IgD-negative memory B cell (primary cell): ENCODE measurements at regions not wholly inside any gene's neighbourhood (a gene's known extent, or its start where the extent isn't known, plus 50 kb on each side); places are given as distances from the start of the nearest gene placed in this dataset.
"Not testable (repeated sequence)": the region's sequence is repeated elsewhere in the genome, so short reads cannot be mapped to it uniquely, and the experiment has no call there.

ENCODE experiments used
- H3K27ac Mint-ChIP-seq, 3 donors: one replicate each; pipeline ENCODE4 v1.8.0; 2020 to 2022; ENCODE audit warnings: mild to moderate bottlenecking in 3 of 3, mixed read lengths in 3 of 3, moderate library complexity in 1 of 3
- H3K27me3 Mint-ChIP-seq: one replicate; pipeline ENCODE4 v1.8.0; 2021; ENCODE audit warnings: mixed read lengths
- H3K36me3 Mint-ChIP-seq: one replicate; pipeline ENCODE4 v1.8.0; 2020; ENCODE audit warnings: mild to moderate bottlenecking, mixed read lengths
- H3K4me1 Mint-ChIP-seq, 3 donors: one replicate each; pipeline ENCODE4 v1.8.0; 2020 to 2022; ENCODE audit warnings: mixed read lengths in 3 of 3, mild to moderate bottlenecking in 1 of 3
- H3K4me3 Mint-ChIP-seq, 4 donors: one replicate each; pipeline ENCODE4 v1.8.0; 2020 to 2022; ENCODE audit warnings: mild to moderate bottlenecking in 4 of 4, mixed read lengths in 4 of 4, moderate library complexity in 3 of 4
- H3K9me3 Mint-ChIP-seq, 3 donors: one replicate each; pipeline ENCODE4 v1.8.0; 2020 to 2021; ENCODE audit warnings: mixed read lengths in 3 of 3, mild to moderate bottlenecking in 1 of 3

- Mint-ChIP-seq H3K4me3 (no peak overlapping the region), H3K9me3 (peaks cover 6 to 9% (median 7%) of the 10 kb centered on the region in 3 donors), H3K36me3 (peaks cover 3% of the 10 kb centered on the region), H3K27ac (no peak overlapping the region), H3K27me3 (peaks cover 1% of the 10 kb centered on the region), H3K4me1 (no peaks in the 10 kb centered on the region)
Measured at GRCh38 chr14:43014338-43014737, 1407.7 kb downstream of the LRFN5 start.

DNA sequence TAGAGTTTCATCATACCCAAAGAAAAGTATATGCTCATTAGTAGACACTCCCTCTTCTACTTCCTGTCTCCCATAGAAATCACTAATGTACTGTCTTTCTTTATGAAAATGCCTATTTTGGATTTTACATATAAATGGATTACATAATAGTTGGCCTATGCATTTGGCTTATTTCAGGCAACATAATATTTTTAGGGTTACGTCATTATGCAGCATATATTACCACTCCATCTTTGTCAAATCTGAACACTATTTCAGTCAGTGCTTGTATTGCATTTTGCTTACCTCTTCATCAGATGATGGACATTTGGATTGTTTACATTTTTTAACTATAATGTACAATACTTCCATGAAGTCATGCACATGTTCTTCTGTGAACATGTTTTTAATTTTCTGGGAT is 1406.1 kb downstream of the LRFN5 start:
- H3K4me3 Mint-ChIP-seq = no peak overlapping the region
- H3K9me3 Mint-ChIP-seq = peaks cover 11 to 12% (median 11%) of the 10 kb centered on the region in 3 donors
- H3K36me3 Mint-ChIP-seq = peaks cover 2% of the 10 kb centered on the region

DNA sequence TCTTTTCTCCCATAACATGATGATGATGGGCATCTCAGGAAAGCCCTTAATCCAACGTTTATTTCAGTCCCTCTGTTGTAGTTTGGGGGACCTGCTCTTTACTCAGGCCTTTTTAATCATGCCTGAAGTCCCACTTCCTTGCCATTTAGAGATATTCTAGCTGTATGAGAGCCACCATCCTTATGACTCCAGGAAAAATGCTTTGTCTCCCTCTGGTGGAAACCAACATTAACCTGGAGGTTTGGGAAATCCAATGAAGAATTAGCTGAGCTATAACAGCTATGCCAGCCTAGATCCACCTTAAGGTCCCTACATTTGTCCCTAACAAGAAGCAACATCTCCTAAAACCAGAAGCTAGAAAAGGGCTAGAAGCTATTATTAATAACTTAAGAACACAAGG is 1399.1 kb downstream of the LRFN5 start:
- peaks cover 2% of the 10 kb centered on the region for H3K36me3 Mint-ChIP-seq
- no peak overlapping the region for H3K27ac Mint-ChIP-seq
- H3K4me1 Mint-ChIP-seq = no peaks in the 10 kb centered on the region
- no peaks in the 10 kb centered on the region for H3K27me3 Mint-ChIP-seq
- peak overlapping the region in 1 of 4 donors; percentile 39 for H3K4me3 Mint-ChIP-seq
- H3K9me3 Mint-ChIP-seq = peaks cover 10 to 42% (median 15%) of the 10 kb centered on the region in 3 donors

More for the DNA sequence above, 1406.1 kb downstream of the LRFN5 start:
- H3K4me1 Mint-ChIP-seq = no peaks in the 10 kb centered on the region
- H3K27ac Mint-ChIP-seq = no peak overlapping the region
- H3K27me3 Mint-ChIP-seq = peaks cover 1% of the 10 kb centered on the region

DNA sequence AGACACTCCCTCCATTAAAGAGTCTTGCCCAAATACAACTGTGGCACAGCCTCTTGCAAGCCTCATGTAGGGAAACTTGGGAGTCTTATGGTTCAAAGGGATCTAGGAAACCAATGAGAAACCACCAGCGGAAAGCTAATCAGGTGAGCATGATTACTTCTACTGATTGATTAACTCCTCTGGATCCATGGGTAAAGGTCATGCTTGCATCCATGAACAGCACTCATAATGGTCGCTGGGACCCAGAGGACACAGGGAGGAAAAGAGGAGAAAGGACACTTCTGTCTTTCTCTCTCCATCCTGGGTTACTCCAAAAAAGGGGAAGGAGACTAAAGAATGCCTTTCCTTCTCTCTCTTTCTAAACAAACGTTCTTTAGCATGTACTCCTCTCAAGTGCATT is 1397.2 kb downstream of the LRFN5 start:
- Mint-ChIP-seq H3K27me3 (no peaks in the 10 kb centered on the region), H3K4me1 (no peaks in the 10 kb centered on the region), H3K27ac (peak overlapping the region in 1 of 3 donors; percentile 23), H3K4me3 (no peak overlapping the region), H3K36me3 (no peaks in the 10 kb centered on the region), H3K9me3 (peaks cover 10 to 39% (median 13%) of the 10 kb centered on the region in 3 donors)

DNA sequence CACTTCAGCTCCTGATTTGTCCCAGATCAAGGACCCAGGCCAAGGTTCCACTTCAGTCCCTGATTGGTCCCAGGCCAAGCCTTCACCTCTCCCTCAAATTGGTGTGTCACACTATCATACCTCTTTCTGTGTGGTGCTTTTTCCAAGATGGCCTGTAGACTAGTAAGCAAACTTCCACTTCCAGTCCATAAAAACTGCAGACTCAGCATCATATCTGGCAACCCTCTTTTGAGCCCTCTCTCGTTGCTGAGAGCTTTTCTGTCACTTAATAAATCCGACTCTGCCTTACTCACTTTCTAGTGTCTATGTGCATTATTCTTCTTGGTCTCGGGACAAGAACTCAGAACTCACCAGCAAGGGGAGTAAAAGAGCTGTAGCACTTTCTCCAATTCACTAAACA is 1395.1 kb downstream of the LRFN5 start:
- Mint-ChIP-seq H3K4me1 (no peaks in the 10 kb centered on the region), H3K4me3 (no peak overlapping the region), H3K27ac (no peak overlapping the region), H3K36me3 (no peaks in the 10 kb centered on the region), H3K9me3 (peaks cover 8 to 38% (median 13%) of the 10 kb centered on the region in 3 donors), H3K27me3 (no peaks in the 10 kb centered on the region)

- H3K36me3 Mint-ChIP-seq = no peaks in the 10 kb centered on the region
- no peaks in the 10 kb centered on the region for H3K27me3 Mint-ChIP-seq
- peaks cover 0 to 3% (median 2%) of the 10 kb centered on the region in 3 donors for H3K9me3 Mint-ChIP-seq
- H3K4me3 Mint-ChIP-seq = no peak overlapping the region
- H3K4me1 Mint-ChIP-seq = no peaks in the 10 kb centered on the region
- no peak overlapping the region for H3K27ac Mint-ChIP-seq
Measured at GRCh38 chr14:42994051-42994736, 1387.5 kb downstream of the LRFN5 start.

- Mint-ChIP-seq H3K36me3 (no peaks in the 10 kb centered on the region), H3K4me3 (no peak overlapping the region), H3K4me1 (no peaks in the 10 kb centered on the region), H3K9me3 (peaks cover 3 to 9% (median 4%) of the 10 kb centered on the region in 3 donors), H3K27me3 (no peaks in the 10 kb centered on the region), H3K27ac (no peak overlapping the region)
Measured at GRCh38 chr14:42992930-42993329, 1386.3 kb downstream of the LRFN5 start.

DNA sequence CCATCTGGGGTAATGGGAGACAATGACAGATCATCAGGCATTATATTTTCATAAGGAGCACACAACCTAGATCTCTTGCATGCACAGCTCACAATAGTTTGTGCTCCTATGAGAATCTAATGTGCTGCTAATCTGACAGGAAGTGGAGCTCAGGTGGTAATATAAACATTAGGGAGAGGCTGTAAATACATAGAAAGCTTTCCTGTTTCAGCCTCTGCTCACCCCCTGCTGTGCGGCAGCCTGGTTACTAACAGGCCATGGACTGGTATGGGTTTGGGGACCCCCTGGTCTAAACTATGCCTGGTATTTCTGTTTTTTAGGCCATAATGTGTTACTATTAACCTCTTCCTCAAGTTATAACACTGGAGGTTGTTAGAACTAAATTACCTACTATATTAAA is 1373.7 kb downstream of the LRFN5 start:
- no peak overlapping the region for H3K27ac Mint-ChIP-seq
- peaks cover 0 to 8% (median 7%) of the 10 kb centered on the region in 3 donors for H3K9me3 Mint-ChIP-seq
- no peaks in the 10 kb centered on the region for H3K27me3 Mint-ChIP-seq
- H3K36me3 Mint-ChIP-seq = no peaks in the 10 kb centered on the region
- no peak overlapping the region for H3K4me3 Mint-ChIP-seq
- H3K4me1 Mint-ChIP-seq = no peaks in the 10 kb centered on the region

- not testable (repeated sequence) for H3K27ac Mint-ChIP-seq, H3K9me3 Mint-ChIP-seq, H3K4me3 Mint-ChIP-seq, H3K27me3 Mint-ChIP-seq, H3K36me3 Mint-ChIP-seq, H3K4me1 Mint-ChIP-seq
Measured at GRCh38 chr14:42973171-42973570, 1366.5 kb downstream of the LRFN5 start.

DNA sequence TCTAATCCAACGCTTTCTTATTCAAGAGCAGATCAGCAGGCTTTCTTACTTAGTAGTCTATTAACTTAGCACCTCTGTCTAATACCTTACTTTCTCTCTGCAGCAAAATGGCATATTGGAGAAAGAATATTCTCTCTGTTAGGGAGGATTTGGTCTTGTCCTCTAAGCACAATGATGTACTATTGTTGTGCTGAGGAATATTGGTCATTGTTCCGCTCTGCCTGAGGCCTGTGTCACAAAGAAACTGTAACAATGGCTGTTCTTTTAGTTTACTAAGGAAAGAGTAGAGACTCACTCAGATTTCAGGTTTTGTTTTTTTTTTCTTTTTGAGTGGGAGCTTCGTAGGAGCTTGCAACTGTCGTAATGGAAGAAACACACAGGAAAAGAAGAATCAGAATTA is 1358.8 kb downstream of the LRFN5 start:
- no peaks in the 10 kb centered on the region for H3K4me1 Mint-ChIP-seq
- H3K36me3 Mint-ChIP-seq = no peaks in the 10 kb centered on the region
- H3K27ac Mint-ChIP-seq = no peak overlapping the region
- no peak overlapping the region for H3K4me3 Mint-ChIP-seq
- H3K27me3 Mint-ChIP-seq = no peaks in the 10 kb centered on the region
- H3K9me3 Mint-ChIP-seq = no peaks in the 10 kb centered on the region

GRCh38 chr14:42961509-42961908 is 1354.8 kb downstream of the LRFN5 start:
- H3K27ac Mint-ChIP-seq = no peak overlapping the region
- no peaks in the 10 kb centered on the region for H3K36me3 Mint-ChIP-seq
- H3K9me3 Mint-ChIP-seq = peaks cover 0 to under 1% (median 0%) of the 10 kb centered on the region in 3 donors
- no peaks in the 10 kb centered on the region for H3K27me3 Mint-ChIP-seq
- no peak overlapping the region for H3K4me3 Mint-ChIP-seq
- no peaks in the 10 kb centered on the region for H3K4me1 Mint-ChIP-seq

- H3K4me1 Mint-ChIP-seq = peaks cover 0 to 1% (median 0%) of the 10 kb centered on the region in 3 donors
- H3K36me3 Mint-ChIP-seq = no peaks in the 10 kb centered on the region
- H3K27me3 Mint-ChIP-seq = no peaks in the 10 kb centered on the region
- peaks cover 0 to 4% (median 0%) of the 10 kb centered on the region in 3 donors for H3K9me3 Mint-ChIP-seq
- no peak overlapping the region for H3K27ac Mint-ChIP-seq
- no peak overlapping the region for H3K4me3 Mint-ChIP-seq
Measured at GRCh38 chr14:42950363-42950762, 1343.7 kb downstream of the LRFN5 start.

GRCh38 chr14:42947991-42948390 is 1341.3 kb downstream of the LRFN5 start:
- Mint-ChIP-seq H3K36me3 (no peaks in the 10 kb centered on the region), H3K9me3 (peaks cover 0 to 4% (median 0%) of the 10 kb centered on the region in 3 donors), H3K27ac (no peak overlapping the region), H3K27me3 (no peaks in the 10 kb centered on the region), H3K4me1 (no peaks in the 10 kb centered on the region), H3K4me3 (no peak overlapping the region)

- Mint-ChIP-seq H3K36me3 (no peaks in the 10 kb centered on the region), H3K9me3 (no peaks in the 10 kb centered on the region), H3K4me3 (no peak overlapping the region), H3K27ac (no peak overlapping the region), H3K4me1 (no peaks in the 10 kb centered on the region), H3K27me3 (no peaks in the 10 kb centered on the region)
Measured at GRCh38 chr14:42944284-42944683, 1337.6 kb downstream of the LRFN5 start.

- H3K4me3 Mint-ChIP-seq = no peak overlapping the region
- no peaks in the 10 kb centered on the region for H3K4me1 Mint-ChIP-seq
- no peak overlapping the region for H3K27ac Mint-ChIP-seq
- H3K9me3 Mint-ChIP-seq = peaks cover 0 to 2% (median 0%) of the 10 kb centered on the region in 3 donors
- H3K36me3 Mint-ChIP-seq = no peaks in the 10 kb centered on the region
- no peaks in the 10 kb centered on the region for H3K27me3 Mint-ChIP-seq
Measured at GRCh38 chr14:42931308-42931707, 1324.6 kb downstream of the LRFN5 start.

- H3K27ac Mint-ChIP-seq = no peak overlapping the region
- H3K27me3 Mint-ChIP-seq = no peaks in the 10 kb centered on the region
- H3K9me3 Mint-ChIP-seq = peaks cover 0 to 2% (median 2%) of the 10 kb centered on the region in 3 donors
- no peaks in the 10 kb centered on the region for H3K36me3 Mint-ChIP-seq
- H3K4me1 Mint-ChIP-seq = no peaks in the 10 kb centered on the region
- no peak overlapping the region for H3K4me3 Mint-ChIP-seq
Measured at GRCh38 chr14:42929806-42930480, 1323.3 kb downstream of the LRFN5 start.
